Loucy (cell line): ENCODE measurements at regions not wholly inside any gene's neighbourhood (a gene's known extent, or its start where the extent isn't known, plus 50 kb on each side); places are given as distances from the start of the nearest gene placed in this dataset.

Experiments
- EZH2phosphoT487 ChIP-seq: fragments of 200-600 bp; IDR thresholded peaks from 2 replicates; pipeline ENCODE4 v1.6.1; 2018; ENCODE audit warnings: antibody characterized with exemption, mild to moderate bottlenecking, moderate library complexity, borderline replicate concordance
- TF ChIP-seq, protein P1 (sequence below): fragments of 200-600 bp; sonication (generic); conservative IDR thresholded peaks from 2 replicates; pipeline ENCODE4 v1.5.1; 2014; ENCODE audit warnings: mild to moderate bottlenecking, antibody characterized with exemption, low read length

- TF ChIP-seq, protein P1, sequence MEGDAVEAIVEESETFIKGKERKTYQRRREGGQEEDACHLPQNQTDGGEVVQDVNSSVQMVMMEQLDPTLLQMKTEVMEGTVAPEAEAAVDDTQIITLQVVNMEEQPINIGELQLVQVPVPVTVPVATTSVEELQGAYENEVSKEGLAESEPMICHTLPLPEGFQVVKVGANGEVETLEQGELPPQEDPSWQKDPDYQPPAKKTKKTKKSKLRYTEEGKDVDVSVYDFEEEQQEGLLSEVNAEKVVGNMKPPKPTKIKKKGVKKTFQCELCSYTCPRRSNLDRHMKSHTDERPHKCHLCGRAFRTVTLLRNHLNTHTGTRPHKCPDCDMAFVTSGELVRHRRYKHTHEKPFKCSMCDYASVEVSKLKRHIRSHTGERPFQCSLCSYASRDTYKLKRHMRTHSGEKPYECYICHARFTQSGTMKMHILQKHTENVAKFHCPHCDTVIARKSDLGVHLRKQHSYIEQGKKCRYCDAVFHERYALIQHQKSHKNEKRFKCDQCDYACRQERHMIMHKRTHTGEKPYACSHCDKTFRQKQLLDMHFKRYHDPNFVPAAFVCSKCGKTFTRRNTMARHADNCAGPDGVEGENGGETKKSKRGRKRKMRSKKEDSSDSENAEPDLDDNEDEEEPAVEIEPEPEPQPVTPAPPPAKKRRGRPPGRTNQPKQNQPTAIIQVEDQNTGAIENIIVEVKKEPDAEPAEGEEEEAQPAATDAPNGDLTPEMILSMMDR, result no peak
- TF ChIP-seq EZH2phosphoT487, result no peak
These were observed 292.7 kb downstream of the PRDM2 start for GRCh38 chr1:13992489-13993285.
